ENCODE measurements at regions not wholly inside any gene's neighbourhood (a gene's known extent, or its start where the extent isn't known, plus 50 kb on each side); places are given as distances from the start of the nearest gene placed in this dataset.

GRCh38 chr7:136312592-136312991, 335.4 kb upstream of the MTPN start:
- no peak for FAIRE-seq

GRCh38 chr7:136309407-136309806, 332.2 kb upstream of the MTPN start:
- Histone ChIP-seq H3K4me2 (ENCODE audit: low read length) (no peak overlapping the region), H3K27me3 (ENCODE audit: insufficient read depth, low read length) (no peaks in the 10 kb centered on the region), H3K79me2 (ENCODE audit: insufficient read depth, low read length) (no peaks in the 10 kb centered on the region), H3K9me3 (ENCODE audit: insufficient read depth, low read depth, low read length) (no peaks in the 10 kb centered on the region), H2AFZ (ENCODE audit: low read depth, low read length) (no peak overlapping the region), H3K9ac (ENCODE audit: low read length) (no peak overlapping the region), H4K20me1 (ENCODE audit: insufficient read depth, low read length) (no peaks in the 10 kb centered on the region), H3K4me1 (ENCODE audit: insufficient read depth, low read length) (no peaks in the 10 kb centered on the region), H3K36me3 (ENCODE audit: insufficient read depth, low read length) (no peaks in the 10 kb centered on the region), H3K4me3 (ENCODE audit: insufficient read depth, low read depth, low read length) (no peak overlapping the region), H3K27ac (ENCODE audit: low read depth, low read length) (no peak overlapping the region)
- Mint-ChIP-seq H3K36me3 (ENCODE audit: low read depth, unreplicated experiment) (no peaks in the 10 kb centered on the region), H3K4me3 (ENCODE audit: unreplicated experiment) (no peak overlapping the region), H3K27ac (ENCODE audit: unreplicated experiment) (no peak overlapping the region), H3K27me3 (ENCODE audit: low read depth, unreplicated experiment) (no peaks in the 10 kb centered on the region), H3K9me3 (ENCODE audit: unreplicated experiment) (peaks cover 2% of the 10 kb centered on the region), H3K4me1 (ENCODE audit: low read depth, unreplicated experiment) (no peaks in the 10 kb centered on the region)
- DNase-seq (ENCODE audit: low read depth): no peak
- no peak for FAIRE-seq
- TF ChIP-seq EZH2 (IDR thresholded peaks at IDR 0.05; ENCODE audit: insufficient read depth, low read length) (no peak), CTCF (IDR thresholded peaks at IDR 0.05; ENCODE audit: insufficient read depth, low read depth, low read length) (no peak)

More at GRCh38 chr7:136312592-136312991, 335.4 kb upstream of the MTPN start:
- no peaks in the 10 kb centered on the region for H3K36me3 ChIP-seq (ENCODE audit: insufficient read depth, low read length)
- no peak overlapping the region for H3K4me2 ChIP-seq (ENCODE audit: low read length)
- H3K4me1 Mint-ChIP-seq (ENCODE audit: low read depth, unreplicated experiment): no peaks in the 10 kb centered on the region
- H2AFZ ChIP-seq (ENCODE audit: low read depth, low read length): no peak overlapping the region
- no peaks in the 10 kb centered on the region for H3K27me3 ChIP-seq (ENCODE audit: insufficient read depth, low read length)
- H3K9me3 Mint-ChIP-seq (ENCODE audit: unreplicated experiment): peaks cover 13% of the 10 kb centered on the region
- no peak overlapping the region for H3K4me3 Mint-ChIP-seq (ENCODE audit: unreplicated experiment)
- no peaks in the 10 kb centered on the region for H4K20me1 ChIP-seq (ENCODE audit: insufficient read depth, low read length)
- H3K27me3 Mint-ChIP-seq (ENCODE audit: low read depth, unreplicated experiment): no peaks in the 10 kb centered on the region
- no peaks in the 10 kb centered on the region for H3K79me2 ChIP-seq (ENCODE audit: insufficient read depth, low read length)
- no peak overlapping the region for H3K27ac Mint-ChIP-seq (ENCODE audit: unreplicated experiment)
- TF ChIP-seq CTCF (IDR thresholded peaks at IDR 0.05; ENCODE audit: insufficient read depth, low read depth, low read length) (no peak), EZH2 (IDR thresholded peaks at IDR 0.05; ENCODE audit: insufficient read depth, low read length) (no peak)
- H3K36me3 Mint-ChIP-seq (ENCODE audit: low read depth, unreplicated experiment): no peaks in the 10 kb centered on the region
- H3K9me3 ChIP-seq (ENCODE audit: insufficient read depth, low read depth, low read length): no peaks in the 10 kb centered on the region
- DNase-seq (ENCODE audit: low read depth): no peak
- no peak overlapping the region for H3K4me3 ChIP-seq (ENCODE audit: insufficient read depth, low read depth, low read length)
- H3K27ac ChIP-seq (ENCODE audit: low read depth, low read length): no peak overlapping the region
- no peaks in the 10 kb centered on the region for H3K4me1 ChIP-seq (ENCODE audit: insufficient read depth, low read length)
- H3K9ac ChIP-seq (ENCODE audit: low read length): no peak overlapping the region

GRCh38 chr7:136308230-136308629, 331.1 kb upstream of the MTPN start:
- Histone ChIP-seq H3K4me1 (ENCODE audit: insufficient read depth, low read length) (no peaks in the 10 kb centered on the region), H2AFZ (ENCODE audit: low read depth, low read length) (no peak overlapping the region), H3K9me3 (ENCODE audit: insufficient read depth, low read depth, low read length) (no peaks in the 10 kb centered on the region), H3K9ac (ENCODE audit: low read length) (no peak overlapping the region), H3K27me3 (ENCODE audit: insufficient read depth, low read length) (no peaks in the 10 kb centered on the region), H3K27ac (ENCODE audit: low read depth, low read length) (no peak overlapping the region), H3K79me2 (ENCODE audit: insufficient read depth, low read length) (no peaks in the 10 kb centered on the region), H3K4me3 (ENCODE audit: insufficient read depth, low read depth, low read length) (no peak overlapping the region), H4K20me1 (ENCODE audit: insufficient read depth, low read length) (no peaks in the 10 kb centered on the region), H3K36me3 (ENCODE audit: insufficient read depth, low read length) (no peaks in the 10 kb centered on the region), H3K4me2 (ENCODE audit: low read length) (no peak overlapping the region)
- no peak overlapping the region for H3K27ac Mint-ChIP-seq (ENCODE audit: unreplicated experiment)
- TF ChIP-seq CTCF (IDR thresholded peaks at IDR 0.05; ENCODE audit: insufficient read depth, low read depth, low read length): no peak
- no peak for TF ChIP-seq EZH2 (IDR thresholded peaks at IDR 0.05; ENCODE audit: insufficient read depth, low read length)
- FAIRE-seq (no peak), DNase-seq (ENCODE audit: low read depth) (no peak)
- no peaks in the 10 kb centered on the region for H3K36me3 Mint-ChIP-seq (ENCODE audit: low read depth, unreplicated experiment)
- no peaks in the 10 kb centered on the region for H3K27me3 Mint-ChIP-seq (ENCODE audit: low read depth, unreplicated experiment)
- peaks cover under 1% of the 10 kb centered on the region for H3K4me1 Mint-ChIP-seq (ENCODE audit: low read depth, unreplicated experiment)
- peaks cover 2% of the 10 kb centered on the region for H3K9me3 Mint-ChIP-seq (ENCODE audit: unreplicated experiment)
- no peak overlapping the region for H3K4me3 Mint-ChIP-seq (ENCODE audit: unreplicated experiment)
